SIG-M5 treated with dmso at 0.1 percent for 504 hours (cell line): ENCODE measurements at regions not wholly inside any gene's neighbourhood (a gene's known extent, or its start where the extent isn't known, plus 50 kb on each side); places are given as distances from the start of the nearest gene placed in this dataset.

Source experiments
- DNase-seq: peaks from one replicate; lab custom pipeline; 2025; ENCODE audit not compliant: unreplicated experiment; lab: John Stamatoyannopoulos, UW

GRCh38 chr18:39403121-39403520, 1837.5 kb upstream of the CELF4 start:
- no peak for DNase-seq

GRCh38 chr18:39399662-39400061, 1834.1 kb upstream of the CELF4 start:
- DNase-seq, result no peak

- DNase-seq, result no peak
Observed at GRCh38 chr18:39396168-39396567, 1830.6 kb upstream of the CELF4 start.

GRCh38 chr18:39389800-39390379, 1824.3 kb upstream of the CELF4 start:
- DNase-seq, result no peak

DNA sequence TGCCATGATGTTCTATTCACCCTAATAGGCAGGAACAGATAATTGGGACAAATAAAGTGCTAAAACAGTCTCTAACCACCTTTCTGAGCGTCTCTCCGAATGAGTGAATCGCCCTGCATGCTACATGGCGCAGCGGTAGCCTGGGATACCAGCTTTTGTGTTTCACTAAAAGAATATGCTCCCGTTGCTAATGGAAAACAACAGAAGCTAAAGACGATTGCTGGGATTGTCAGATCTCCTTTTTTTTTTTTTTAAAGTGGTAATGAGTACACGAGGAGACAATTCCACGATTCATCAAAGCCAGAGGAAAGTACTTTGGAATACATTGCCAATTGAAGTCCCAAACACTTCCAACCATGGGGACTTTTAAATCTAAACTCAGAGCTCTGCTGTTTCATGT, 1815.3 kb upstream of the CELF4 start:
- no peak for DNase-seq

DNA sequence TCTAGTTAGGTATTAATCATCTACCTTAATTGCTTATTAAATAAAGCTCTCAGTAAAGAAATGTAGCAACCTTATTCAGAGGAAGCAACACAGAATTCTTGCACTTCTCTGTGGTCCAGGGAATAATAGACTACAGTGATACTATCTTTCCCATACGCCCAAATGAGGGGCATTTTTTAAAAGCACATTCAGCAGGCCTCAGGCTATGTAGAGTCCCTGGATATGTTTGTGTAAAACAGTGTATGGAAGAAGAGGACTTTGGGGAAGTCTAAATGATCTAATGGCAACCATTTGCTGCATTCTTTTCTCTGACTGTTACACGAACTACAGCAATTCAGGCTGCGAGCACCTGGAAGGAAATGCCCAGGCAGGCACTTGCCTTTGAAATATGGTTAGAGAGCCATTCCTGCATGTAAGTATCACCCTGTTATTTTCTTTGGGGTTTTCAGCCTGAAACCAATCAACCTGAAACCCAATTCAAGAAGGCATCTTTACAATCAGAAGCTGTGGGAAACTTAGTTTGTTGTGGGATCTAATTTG, 1814.7 kb upstream of the CELF4 start:
- DNase-seq, result no peak

GRCh38 chr18:39375066-39375465, 1809.5 kb upstream of the CELF4 start:
- no peak for DNase-seq

DNA sequence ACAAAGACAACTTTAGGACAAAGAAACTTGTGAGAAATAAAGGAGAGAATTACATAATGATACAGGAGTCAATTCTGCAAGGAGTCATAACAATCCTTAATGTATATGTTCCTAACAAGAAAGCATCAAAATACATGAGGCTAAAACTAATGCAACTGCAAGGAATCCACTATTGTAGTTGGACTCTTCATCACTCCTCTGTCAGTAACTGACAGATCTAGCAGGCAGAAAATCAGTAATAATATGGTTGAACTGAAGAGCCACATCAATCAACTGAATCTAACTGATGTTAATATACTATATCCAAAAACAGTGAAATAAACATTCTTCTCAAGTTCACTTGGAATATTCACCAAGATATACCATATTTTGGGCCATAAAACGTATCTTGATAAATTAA, 1806.4 kb upstream of the CELF4 start:
- DNase-seq, result no peak

- no peak for DNase-seq
Observed at GRCh38 chr18:39366656-39367055, 1801.1 kb upstream of the CELF4 start.

GRCh38 chr18:39365836-39366485, 1800.4 kb upstream of the CELF4 start:
- no peak for DNase-seq

- no peak for DNase-seq
Observed at GRCh38 chr18:39360072-39360471, 1794.5 kb upstream of the CELF4 start.

DNA sequence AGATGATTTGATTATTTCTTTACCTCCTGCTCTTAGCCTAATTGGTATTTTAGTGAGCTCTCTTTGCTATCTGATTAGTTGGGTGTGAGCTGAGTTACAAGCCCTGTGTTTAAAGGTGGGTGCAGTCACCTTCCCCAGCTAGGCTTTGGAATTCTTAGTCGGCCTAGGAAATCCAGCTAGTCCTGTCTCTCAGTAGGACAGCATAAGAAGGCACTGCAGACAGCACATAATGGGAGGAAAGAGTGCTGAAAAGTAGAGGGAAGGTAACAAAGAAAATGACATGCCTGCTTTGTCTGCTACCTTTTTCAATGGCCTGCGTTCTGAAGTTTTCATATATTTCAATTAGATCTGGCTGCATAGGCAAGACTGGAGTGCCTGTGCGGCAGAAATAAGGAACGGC, 1794.0 kb upstream of the CELF4 start:
- DNase-seq, result no peak

GRCh38 chr18:39350945-39351344, 1785.3 kb upstream of the CELF4 start:
- no peak for DNase-seq

DNA sequence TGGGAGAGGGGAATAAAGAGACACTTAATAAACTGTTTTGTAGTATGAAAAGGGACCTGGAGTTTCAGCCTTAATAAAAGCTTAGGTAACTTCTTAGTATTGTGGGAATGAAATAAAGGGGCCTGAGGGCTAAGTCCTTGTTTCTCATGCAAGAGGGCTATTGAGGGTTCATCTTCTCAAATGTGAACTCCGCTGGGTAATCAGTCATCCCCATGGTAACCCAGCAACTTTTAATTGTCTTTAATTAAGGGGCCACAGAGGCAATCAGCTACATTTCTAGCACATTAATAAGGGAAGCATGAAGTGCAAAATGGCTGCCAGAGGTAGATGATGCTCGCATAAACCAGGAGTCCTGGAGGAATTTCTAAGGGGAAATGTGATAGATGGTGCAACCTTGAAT, 1784.2 kb upstream of the CELF4 start:
- no peak for DNase-seq

DNA sequence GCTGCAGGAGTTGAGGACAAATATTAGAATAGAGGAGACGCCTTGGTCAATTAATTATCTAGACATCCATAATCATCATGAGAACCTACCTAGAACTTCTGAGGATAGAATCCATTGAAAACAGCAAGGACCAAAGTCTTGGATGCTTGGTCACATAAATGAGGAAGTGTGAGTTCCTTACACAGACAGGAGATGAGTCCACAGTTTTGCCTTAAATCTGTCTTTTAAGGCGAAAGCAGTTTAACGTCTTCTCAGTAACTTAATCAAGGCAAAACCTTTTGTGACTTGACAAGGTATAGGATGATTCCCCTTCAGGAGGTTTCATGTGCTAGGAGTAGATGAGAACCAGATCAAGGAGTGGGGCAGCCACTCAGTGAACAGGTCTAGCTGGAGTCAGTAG, 1783.2 kb upstream of the CELF4 start:
- DNase-seq, result no peak

GRCh38 chr18:39347701-39348100, 1782.1 kb upstream of the CELF4 start:
- no peak for DNase-seq

DNA sequence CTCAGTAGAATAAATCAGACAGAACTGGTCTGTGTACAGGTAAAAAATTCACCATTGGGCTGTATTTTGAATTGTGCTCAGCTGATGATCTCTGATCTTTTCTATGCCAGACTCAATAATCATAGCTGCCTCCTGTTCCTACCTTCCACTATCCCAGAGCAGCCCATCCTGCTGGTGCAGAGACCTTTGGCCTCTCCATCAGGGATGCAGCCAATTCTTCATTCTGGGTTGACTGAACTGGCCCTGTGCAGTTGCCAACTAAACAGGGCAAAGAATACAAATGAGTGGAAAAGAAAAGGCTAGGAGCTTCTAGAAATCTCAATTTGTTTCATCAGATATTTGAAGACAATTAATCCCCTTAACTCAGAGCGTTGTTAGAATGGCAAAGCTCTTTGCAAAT, 1781.3 kb upstream of the CELF4 start:
- no peak for DNase-seq

DNA sequence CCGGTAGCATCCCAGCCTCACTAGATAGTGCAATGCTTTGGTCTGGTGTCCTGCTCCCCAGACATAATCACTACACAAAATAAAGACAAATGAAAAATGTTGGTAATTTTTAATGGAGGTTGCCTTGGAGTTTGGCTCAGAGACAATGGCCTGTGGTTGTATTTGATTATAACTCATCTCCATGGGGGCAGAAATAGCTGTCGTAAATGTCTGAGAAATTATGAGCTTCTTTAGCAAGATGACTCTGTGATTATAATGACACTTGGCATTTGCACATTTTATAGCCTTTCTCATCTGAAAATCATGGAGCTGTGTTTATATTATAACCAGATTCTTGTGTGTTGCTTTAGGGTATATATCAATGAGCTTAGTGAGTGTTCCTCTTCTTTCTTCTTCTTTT, 1779.7 kb upstream of the CELF4 start:
- no peak for DNase-seq

DNA sequence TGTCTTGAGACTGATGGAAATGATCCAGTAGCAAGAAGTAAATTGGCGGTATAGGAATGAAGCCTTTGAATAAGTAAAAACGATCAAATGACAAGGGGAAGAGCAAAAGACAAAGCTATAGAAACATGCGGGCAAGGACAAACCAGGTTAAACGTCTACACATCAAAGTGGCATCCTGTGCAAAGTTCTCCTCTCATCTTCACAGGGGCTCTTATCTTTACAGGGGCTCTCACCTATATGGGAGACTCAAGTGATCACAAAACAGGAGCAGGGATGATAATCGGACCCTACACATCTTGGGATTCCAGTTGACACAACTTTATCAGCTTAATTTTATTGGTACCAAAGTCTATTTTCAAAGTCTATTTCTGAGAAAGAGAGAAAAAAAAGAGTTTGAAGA, 1778.9 kb upstream of the CELF4 start:
- DNase-seq, result no peak

DNA sequence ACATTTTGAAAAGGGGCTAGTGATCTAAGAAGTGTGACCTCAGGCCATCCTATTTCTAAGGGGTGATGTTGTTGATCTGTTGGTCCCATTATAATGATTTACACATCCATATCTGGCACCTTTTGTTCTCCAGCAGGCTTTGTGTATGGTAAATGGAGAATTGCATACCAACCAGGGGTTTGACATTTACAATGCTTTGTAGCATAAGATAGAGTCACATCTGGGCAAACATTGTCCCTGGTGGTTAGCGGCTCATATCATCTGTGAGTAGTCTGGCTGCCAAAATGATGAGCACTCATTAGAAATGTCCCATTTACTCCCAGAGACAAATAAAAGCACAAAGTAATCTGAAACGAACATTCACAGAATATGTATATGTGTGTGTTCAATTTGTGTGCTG, 1775.5 kb upstream of the CELF4 start:
- no peak for DNase-seq

GRCh38 chr18:39340418-39340817, 1774.8 kb upstream of the CELF4 start:
- no peak for DNase-seq

DNA sequence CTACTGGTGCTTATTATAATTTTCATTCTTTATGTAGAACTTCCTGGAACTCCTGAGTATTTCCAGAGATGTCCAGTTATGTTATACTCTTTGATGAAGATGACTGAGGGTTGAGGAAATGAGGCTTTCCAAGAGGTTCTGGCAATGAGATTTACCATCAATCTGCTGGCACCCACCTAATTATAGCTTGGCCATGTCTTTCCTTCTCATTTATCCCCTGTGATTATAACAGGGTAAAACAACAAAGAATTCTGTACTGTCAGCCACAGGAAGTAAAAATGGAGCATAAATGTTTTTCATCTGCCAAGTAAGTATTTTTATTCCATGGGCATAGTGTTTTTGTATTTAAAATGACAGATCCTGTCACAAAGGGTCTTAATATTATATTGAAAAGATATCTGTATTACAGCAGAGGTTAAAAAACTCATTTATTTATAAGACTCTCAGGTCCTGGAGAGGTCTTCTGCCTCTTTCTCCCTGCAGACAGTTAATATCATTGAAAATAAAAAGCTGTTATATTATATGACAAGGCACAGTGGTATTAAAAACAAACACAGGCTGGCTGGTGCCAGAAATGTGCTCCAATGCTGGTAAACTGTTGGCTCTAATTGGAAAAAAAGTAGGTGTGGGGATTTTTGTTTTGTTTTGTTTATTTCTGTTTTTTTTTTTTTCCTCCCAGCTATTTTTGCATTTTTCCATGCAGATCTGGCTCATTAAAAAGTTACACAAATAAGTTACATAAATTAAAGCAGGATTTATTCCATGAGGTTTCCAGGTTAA, 1764.1 kb upstream of the CELF4 start:
- no peak for DNase-seq
